T47D (cell line): ENCODE measurements at regions not wholly inside any gene's neighbourhood (a gene's known extent, or its start where the extent isn't known, plus 50 kb on each side); places are given as distances from the start of the nearest gene placed in this dataset.

Experiments
- DNase-seq, 2 experiments: peaks; one replicate each; pipeline versions ENCODE4 v3.0.0 to v3.0.0-alpha.2; 2011 to 2012; ENCODE audit warnings: low read depth in 1 of 2, low spot score in 1 of 2
- JUND ChIP-seq: IDR thresholded peaks from 2 replicates; pipeline ENCODE4 v1.6.1; 2012; ENCODE audit warnings: low read depth
- in situ Hi-C: cut with HindIII; loops from 2 replicates; pipeline ENCODE4 v1.10.0; 2016; ENCODE audit warnings: low sequenced_read_pairs, low pct_unique_long_range_greater_than_20kb

- DNase-seq: no peak
- no peak for TF ChIP-seq JUND
- in situ Hi-C loops: no loop called here
Observed at GRCh38 chr3:59545374-59545773, 495.5 kb upstream of the CFAP20DC start.

DNA sequence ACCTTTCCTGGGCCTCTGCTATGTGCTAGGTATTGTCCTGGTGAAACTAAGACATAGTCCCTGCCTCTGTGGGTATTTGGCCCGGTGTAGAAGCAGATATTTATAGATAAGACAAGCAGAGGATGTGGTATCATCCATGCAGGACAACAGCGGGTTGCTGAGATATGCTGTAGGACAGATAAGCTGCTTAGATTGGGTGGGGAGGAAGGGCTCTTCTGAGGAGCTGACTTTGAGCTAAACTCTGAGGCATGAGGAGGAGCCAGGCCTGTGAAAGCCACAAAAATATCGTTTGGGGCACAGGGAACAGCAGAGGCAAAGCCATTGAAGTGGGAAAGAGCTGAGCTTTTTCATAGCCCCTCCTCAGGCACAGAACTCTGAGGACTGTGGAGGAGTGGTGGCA, 492.5 kb upstream of the CFAP20DC start:
- TF ChIP-seq JUND: no peak
- in situ Hi-C loops: no loop called here
- DNase-seq: no peak

DNA sequence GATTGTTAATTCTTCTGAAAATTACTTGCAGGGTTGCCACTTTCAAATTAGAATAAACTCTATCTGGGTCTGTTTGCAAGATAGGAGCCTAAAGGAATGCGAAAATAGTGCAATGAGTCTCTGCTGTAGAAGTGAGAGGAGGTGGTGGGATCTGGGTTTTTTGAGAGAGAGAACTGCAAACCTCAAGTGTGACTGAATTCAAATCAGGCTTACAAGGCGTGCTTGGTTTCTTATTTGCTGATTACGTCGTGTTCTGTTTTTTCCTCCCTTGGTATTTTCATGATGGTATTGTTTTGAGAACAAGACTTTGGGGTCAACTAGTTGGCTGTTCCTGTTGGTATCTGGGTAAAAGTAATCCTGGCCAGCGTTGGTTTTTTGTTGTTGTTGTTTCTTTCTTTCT, 490.9 kb upstream of the CFAP20DC start:
- TF ChIP-seq JUND: no peak
- no peak for DNase-seq
- in situ Hi-C loops: no loop called here

DNA sequence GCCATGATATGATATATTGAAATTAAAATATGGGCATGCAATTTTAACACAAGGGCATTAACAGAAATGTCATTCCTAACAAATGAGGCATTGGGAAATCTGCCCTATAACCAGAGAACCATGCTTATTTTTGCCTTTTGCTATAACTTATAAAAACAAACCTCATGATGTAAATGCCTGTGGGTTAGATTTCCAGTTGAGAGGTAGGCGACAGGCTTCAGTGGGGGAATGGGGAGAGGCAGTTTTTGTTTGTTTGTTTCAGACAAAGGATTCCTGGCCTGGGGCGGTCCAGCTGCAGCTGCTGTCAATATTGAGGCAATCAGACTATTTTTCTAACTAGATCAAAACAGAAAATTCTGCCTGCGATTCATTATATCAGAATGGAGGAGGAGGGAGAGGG, 490.4 kb upstream of the CFAP20DC start:
- TF ChIP-seq JUND: no peak
- DNase-seq: no peak
- in situ Hi-C loops: no loop called here

GRCh38 chr3:59538753-59539432, 489.1 kb upstream of the CFAP20DC start:
- TF ChIP-seq JUND: no peak
- DNase-seq: no peak
- in situ Hi-C loops: no loop called here

DNA sequence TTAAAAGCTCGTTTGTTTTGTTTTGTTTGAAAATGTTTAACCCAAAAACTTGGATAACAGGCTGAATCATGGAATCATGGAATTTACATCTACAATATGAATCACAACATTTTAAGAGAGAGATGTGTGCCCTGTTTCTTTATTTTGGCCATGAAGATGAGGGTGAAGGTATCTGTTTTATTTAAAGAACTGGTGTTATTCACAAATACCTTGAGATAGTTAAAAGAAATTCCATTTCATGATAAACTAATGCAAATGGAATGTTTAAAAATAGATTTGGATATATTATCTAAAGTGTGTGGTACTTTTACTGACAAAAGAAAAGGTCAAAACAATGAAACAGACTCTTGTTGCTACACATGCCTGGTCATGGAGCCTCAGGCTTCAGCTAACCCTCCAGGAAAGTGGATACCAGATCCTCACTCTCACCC, 486.0 kb upstream of the CFAP20DC start:
- no peak for TF ChIP-seq JUND
- in situ Hi-C loops: no loop called here
- DNase-seq: no peak

DNA sequence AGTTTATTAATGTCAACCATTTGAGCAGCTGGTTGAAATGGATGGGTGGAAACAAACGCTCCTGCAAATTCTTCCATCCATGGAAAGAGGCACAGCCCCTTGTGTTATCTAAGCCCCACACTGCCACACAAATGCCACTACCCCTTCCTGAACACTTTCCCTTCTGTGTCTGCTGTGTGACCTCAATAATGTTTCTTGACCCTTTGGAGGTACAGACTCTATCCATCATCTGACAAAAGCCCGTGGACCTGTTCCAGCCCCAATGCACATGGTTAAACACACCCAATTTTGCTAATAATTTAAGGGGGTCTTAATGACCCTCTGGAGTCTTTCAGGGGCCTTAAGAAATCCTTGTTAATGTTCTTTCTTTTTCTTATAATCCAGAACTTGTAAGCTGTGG, 482.2 kb upstream of the CFAP20DC start:
- no peak for DNase-seq
- in situ Hi-C loops: no loop called here

GRCh38 chr3:59531066-59531745, 481.4 kb upstream of the CFAP20DC start:
- in situ Hi-C loops: no loop called here
- DNase-seq: no peak
- no peak for TF ChIP-seq JUND

More for the DNA sequence above, 482.2 kb upstream of the CFAP20DC start:
- no peak for TF ChIP-seq JUND

DNA sequence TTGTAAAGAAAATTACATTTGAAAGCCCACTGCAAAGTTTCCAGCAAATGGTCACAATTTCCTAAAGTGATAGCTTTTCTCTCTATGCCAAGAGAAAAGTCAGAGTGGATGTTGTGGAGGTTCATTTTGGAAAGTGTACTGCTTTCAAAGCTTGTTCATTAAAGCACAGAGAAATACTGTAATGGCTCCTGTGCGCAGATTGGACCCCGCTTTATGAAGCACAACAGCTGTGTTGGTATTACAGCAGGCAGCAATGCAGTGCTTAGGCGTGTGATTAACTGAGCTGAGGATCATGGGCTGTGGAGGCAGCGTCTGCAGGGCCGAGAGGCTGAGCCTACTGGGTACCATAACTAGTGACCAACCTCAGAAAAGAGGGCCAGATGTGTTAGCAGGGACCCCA, 478.4 kb upstream of the CFAP20DC start:
- no peak for DNase-seq
- no peak for TF ChIP-seq JUND
- in situ Hi-C loops: no loop called here

GRCh38 chr3:59527493-59527892, 477.7 kb upstream of the CFAP20DC start:
- TF ChIP-seq JUND: no peak
- in situ Hi-C loops: no loop called here
- no peak for DNase-seq

DNA sequence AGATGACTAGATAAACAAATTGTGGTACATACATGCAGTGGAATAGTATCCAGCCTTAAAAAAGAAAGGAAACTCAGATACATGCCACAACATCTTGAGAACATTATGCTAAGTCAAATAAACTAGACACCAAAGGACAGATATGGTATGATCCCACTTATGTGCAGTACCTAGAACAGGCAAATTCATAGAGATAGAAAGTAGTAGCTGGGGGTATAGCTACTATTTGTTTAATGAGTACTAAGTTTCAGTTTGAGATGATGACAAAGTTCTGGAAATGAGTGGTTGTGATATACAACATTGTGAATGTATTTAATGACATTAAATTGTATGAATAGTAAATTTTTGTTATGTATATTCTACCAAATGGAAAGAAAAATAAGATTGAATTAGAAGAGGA, 477.2 kb upstream of the CFAP20DC start:
- in situ Hi-C loops: no loop called here
- no peak for TF ChIP-seq JUND
- DNase-seq: no peak

DNA sequence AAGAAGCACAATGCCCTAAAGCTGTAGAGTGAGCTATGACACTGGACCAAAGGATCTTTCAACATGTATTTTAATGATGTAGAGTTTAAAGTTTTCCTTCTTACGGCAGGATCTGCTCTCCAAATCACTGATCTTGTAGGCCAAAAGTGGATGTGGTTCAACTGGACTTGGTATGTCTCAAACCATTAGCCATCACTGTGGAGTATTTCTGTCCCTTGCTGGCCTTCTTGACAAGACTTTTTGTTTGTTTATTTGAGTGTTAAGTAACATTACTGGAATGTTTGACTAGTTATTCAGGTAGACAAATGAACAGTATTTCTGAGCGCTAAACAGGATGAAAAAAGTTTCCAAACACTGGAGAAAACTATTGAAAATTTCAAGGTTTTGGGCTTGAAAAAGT, 472.7 kb upstream of the CFAP20DC start:
- peak in 1 of 2 experiments; percentile 6 for DNase-seq
- in situ Hi-C loops: no loop called here
- TF ChIP-seq JUND: no peak

DNA sequence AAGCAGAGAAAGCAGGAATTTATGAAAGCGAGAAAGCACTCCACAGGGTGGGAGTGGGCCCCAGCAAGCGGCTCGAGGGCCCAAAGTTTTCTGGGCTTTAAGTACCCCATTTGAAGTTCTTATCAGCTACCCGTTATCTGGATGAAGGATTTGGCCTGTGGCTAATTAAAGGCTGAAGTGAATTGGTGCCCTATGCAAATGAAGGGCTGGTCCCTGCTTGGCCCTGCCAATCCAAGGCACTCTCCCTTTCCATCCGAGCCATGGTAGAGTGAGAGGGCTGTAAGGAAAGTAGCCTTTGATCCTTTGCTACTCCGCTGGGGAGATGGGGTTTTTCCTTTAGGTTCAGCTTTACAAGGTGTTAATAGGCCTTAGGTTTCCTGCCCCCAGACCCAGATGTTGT, 469.3 kb upstream of the CFAP20DC start:
- in situ Hi-C loops: no loop called here

GRCh38 chr3:59518283-59519055, 468.6 kb upstream of the CFAP20DC start:
- DNase-seq: no peak
- in situ Hi-C loops: no loop called here
- TF ChIP-seq JUND: no peak

More for the DNA sequence above, 469.3 kb upstream of the CFAP20DC start:
- DNase-seq: no peak
- no peak for TF ChIP-seq JUND
